GM12865 (cell line): ENCODE measurements at regions not wholly inside any gene's neighbourhood (a gene's known extent, or its start where the extent isn't known, plus 50 kb on each side); places are given as distances from the start of the nearest gene placed in this dataset.

Experiments
- DNase-seq: peaks from one replicate; pipeline ENCODE4 v3.0.0; 2010; ENCODE audit warnings: low read depth
- H3K4me3 ChIP-seq: 2 replicates; pipeline ENCODE4 v1.5.1; 2011; ENCODE audit warnings: mild to moderate bottlenecking, low read depth, low read length, control low read depth
- CTCF ChIP-seq: IDR thresholded peaks from 2 replicates; pipeline ENCODE4 v1.5.1; 2011; ENCODE audit warnings: low read length, control low read depth, low read depth, inconsistent platforms; ENCODE audit not compliant: insufficient read depth; ENCODE audit errors: missing control alignments

DNA sequence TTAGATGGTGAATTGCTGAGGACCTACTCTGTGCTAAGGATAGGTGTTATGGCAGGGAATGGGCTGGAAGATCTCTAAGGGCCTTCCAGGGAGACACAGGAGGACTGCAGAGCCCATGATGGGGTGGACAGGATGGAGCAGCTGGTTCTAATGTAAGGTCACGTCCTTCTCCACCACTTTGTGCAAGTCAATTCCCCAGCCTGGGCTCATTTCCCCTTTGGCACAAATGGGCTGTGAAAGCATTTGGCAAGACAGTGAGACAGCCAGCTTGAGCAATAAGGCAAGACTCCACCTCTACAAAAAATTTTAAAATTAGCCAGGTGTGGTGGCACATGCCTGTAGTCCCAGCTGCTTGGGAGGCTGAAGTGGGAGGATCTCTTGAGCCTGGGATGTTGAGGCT lies 81.4 kb upstream of the THY1 start:
- H3K4me3 ChIP-seq, result no peak overlapping the region
- TF ChIP-seq CTCF, result no peak
- no peak for DNase-seq

DNA sequence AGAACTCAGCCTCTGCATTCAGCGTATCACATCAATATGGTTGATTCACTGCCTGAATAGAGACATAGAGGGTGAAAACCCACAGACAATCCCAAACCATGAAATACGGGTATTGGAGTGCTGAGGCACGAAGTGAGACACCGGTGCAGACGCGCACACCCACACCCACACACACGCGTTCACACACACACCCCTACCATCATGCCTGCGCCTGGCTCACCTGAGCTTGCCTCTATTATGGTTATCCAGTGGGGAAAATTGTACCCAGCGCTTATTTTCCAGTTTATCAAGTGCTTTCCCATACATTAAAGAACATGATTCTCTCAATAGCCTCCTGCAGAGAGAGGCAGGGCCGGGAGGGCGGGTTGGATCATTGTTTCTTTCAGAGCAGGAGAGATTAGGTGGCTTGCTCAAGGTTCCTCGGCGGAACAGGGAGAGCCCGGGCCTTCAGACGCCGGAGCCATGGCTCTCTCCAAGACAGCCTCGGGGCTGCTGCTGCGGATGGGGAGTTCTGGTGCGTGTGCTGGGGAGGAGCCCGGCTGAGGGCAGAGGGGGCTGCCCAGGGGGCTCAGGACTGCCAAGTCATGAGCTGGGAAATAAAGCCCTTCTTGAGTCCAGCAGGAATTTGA lies 78.9 kb upstream of the THY1 start:
- TF ChIP-seq CTCF, result no peak
- no peak for DNase-seq
- no peak overlapping the region for H3K4me3 ChIP-seq

- H3K4me3 ChIP-seq, result no peak overlapping the region
- DNase-seq, result no peak
- no peak for TF ChIP-seq CTCF
Measured at GRCh38 chr11:119497717-119498116, 74.7 kb upstream of the THY1 start.

DNA sequence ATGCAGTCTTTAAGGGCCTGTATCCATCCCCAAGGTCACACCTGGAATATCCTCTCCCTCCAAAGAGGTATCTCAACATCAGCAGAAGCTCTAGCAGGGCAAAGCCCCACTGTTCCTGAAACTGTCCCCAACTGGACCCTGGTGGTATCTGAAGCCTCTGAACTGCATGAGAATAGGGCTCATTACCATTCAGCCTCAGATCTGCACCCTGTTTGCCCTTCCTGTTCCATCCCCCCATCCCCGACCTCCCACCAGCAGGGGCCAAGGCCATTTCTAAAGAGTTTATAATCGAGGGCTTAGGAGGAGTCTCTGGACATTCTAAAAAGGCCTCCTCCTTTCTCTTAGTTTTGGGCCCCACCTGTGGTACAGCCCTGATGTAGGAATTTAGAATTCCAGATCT lies 74.0 kb upstream of the THY1 start:
- TF ChIP-seq CTCF, result no peak
- H3K4me3 ChIP-seq, result no peak overlapping the region

GRCh38 chr11:119496469-119496868 lies 73.5 kb upstream of the THY1 start:
- DNase-seq, result no peak
- TF ChIP-seq CTCF, result no peak

More for the DNA sequence above, 74.0 kb upstream of the THY1 start:
- no peak for DNase-seq

DNA sequence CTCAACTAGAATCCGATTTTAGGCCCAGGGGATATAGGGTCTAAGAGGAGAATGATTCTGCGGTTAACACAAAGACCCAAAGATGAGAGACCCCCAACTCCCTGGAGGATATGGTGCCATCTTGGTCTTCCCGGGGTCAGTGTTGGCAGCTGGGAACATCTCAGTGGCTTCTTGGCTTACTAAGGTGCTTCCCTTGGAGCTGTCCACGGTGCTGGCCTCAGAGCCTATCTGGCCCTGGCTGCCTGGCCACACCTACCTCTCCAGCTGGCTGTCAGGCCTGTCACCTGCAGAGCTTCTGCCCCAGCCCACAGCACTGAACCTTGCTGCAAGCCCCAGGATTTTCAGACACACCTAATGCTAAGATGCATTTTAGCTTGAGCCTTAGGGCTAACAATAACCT lies 70.7 kb upstream of the THY1 start:
- no peak overlapping the region for H3K4me3 ChIP-seq
- DNase-seq, result peak; percentile 33
- TF ChIP-seq CTCF, result no peak

More at GRCh38 chr11:119496469-119496868, 73.5 kb upstream of the THY1 start:
- H3K4me3 ChIP-seq, result no peak overlapping the region
